ENCODE measurements at regions not wholly inside any gene's neighbourhood (a gene's known extent, or its start where the extent isn't known, plus 50 kb on each side); places are given as distances from the start of the nearest gene placed in this dataset.

GRCh38 chr5:60504342-60504741 lies 195.6 kb downstream of the DEPDC1B start:
- TF ChIP-seq CTCF (IDR thresholded peaks at IDR 0.05): no peak
- TF ChIP-seq POLR2AphosphoS5 (IDR thresholded peaks at IDR 0.05): no peak
